ENCODE measurements at regions not wholly inside any gene's neighbourhood (a gene's known extent, or its start where the extent isn't known, plus 50 kb on each side); places are given as distances from the start of the nearest gene placed in this dataset.

DNA sequence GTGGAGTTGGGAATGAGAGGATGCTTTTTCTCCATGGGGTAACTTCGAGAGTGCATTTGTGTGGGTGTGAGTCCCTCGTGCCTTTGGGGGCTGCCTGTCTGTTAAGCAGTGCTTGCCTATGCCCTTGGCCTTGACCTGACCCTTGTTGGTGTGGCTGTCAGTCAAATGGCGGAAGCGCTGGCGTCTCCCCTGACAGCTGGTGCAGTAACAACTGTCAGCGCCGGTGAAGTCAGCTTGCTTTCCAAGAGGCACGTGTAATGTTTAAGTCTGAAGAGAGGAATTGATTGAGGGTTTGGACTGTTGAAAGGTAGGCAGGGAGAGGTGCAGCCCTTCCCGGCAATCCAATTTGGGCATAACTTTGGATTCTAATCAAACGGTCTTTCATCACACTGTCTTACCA is 211.3 kb downstream of the AACS start:
- DNase-seq (no peak), ATAC-seq (ENCODE audit: low read depth) (no peak)
- intact Hi-C loops (cut with micrococcal nuclease): no loop called here
- Mint-ChIP-seq H3K4me1 (no peaks in the 10 kb centered on the region), H3K27ac (no peak overlapping the region), H3K27me3 (peaks cover 8% of the 10 kb centered on the region), H3K9me3 (no peaks in the 10 kb centered on the region), H3K4me3 (no peak overlapping the region), H3K36me3 (ENCODE audit: low read depth) (no peaks in the 10 kb centered on the region)
- TF ChIP-seq, protein P1, sequence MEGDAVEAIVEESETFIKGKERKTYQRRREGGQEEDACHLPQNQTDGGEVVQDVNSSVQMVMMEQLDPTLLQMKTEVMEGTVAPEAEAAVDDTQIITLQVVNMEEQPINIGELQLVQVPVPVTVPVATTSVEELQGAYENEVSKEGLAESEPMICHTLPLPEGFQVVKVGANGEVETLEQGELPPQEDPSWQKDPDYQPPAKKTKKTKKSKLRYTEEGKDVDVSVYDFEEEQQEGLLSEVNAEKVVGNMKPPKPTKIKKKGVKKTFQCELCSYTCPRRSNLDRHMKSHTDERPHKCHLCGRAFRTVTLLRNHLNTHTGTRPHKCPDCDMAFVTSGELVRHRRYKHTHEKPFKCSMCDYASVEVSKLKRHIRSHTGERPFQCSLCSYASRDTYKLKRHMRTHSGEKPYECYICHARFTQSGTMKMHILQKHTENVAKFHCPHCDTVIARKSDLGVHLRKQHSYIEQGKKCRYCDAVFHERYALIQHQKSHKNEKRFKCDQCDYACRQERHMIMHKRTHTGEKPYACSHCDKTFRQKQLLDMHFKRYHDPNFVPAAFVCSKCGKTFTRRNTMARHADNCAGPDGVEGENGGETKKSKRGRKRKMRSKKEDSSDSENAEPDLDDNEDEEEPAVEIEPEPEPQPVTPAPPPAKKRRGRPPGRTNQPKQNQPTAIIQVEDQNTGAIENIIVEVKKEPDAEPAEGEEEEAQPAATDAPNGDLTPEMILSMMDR (IDR thresholded peaks at IDR 0.05): no peak
- POLR2A ChIA-PET: no interaction called here
- CTCF ChIA-PET: no interaction called here

DNA sequence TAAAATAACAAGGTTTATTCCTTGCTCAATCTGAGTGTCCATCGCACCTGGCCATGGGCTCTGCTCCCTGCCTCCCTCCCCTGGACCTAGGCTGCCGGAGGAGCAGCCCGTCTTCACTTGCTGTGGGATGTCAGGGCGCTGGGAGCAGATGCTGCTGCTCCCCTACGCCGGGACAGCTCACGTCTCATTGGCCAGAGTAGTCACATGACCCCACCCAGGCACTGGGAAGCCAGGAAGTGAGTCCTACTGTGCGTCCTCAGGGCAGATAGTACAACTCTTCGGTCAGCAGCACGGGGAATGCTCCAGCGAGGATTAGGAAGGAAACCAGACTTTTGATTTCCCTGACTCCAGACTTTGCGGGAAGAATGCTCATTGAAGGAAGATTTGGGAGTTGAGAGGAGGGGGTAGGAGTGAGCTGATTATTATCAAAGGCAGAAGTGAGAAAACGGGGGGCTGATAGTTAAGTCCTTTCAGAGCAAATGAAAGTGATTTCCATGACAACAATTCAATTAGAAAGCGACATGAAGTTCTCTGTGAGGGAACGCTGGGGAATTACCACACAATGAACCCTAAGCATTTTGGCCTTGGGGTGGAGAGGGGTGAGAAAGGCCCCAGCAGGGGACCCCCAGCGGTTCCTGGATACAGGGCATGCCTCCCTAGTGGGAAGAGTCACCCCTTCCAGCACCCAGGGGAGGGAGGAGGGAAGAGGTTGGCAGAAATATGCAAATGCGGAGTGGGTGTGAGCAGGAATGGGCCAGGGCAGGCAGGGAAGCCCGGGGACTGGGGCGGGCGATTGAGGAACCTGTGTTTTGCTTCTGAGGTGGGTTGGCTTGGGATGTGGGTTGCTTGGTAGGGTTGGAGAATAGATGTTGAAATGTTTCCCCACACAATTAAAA is 215.5 kb downstream of the AACS start:
- ATAC-seq (ENCODE audit: low read depth) (no peak), DNase-seq (no peak)
- no peak overlapping the region for H3K27ac Mint-ChIP-seq
- POLR2A ChIA-PET: no interaction called here
- TF ChIP-seq, protein P1 (IDR thresholded peaks at IDR 0.05): no peak
- no peak overlapping the region for H3K4me3 Mint-ChIP-seq
- H3K9me3 Mint-ChIP-seq: peaks cover 3% of the 10 kb centered on the region
- intact Hi-C loops (cut with micrococcal nuclease): no loop called here
- H3K36me3 Mint-ChIP-seq (ENCODE audit: low read depth): no peaks in the 10 kb centered on the region
- CTCF ChIA-PET: no interaction called here
- H3K27me3 Mint-ChIP-seq: peaks cover 7% of the 10 kb centered on the region
- H3K4me1 Mint-ChIP-seq: no peaks in the 10 kb centered on the region

DNA sequence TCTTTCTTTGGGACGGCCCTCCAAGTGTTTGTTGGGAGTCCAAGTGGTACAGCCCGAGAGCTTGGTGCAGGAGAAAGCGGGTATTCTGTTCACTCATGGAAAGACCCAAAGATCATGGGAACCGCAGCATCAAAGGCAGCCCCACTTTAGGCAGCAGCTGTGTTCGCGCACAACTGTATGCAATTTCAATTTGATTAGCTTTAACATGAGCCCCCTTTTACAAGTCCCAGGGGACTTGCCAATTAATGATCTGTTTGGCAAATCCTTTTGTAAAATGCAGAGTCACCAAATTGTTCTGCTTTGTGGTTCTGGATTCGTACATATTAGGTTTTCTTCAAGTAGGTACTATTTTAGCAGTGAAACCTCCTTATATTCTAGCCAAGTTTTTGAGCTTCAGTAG is 217.7 kb downstream of the AACS start:
- no peaks in the 10 kb centered on the region for H3K36me3 Mint-ChIP-seq (ENCODE audit: low read depth)
- ChIA-PET POLR2A (no interaction called here), CTCF (no interaction called here)

DNA sequence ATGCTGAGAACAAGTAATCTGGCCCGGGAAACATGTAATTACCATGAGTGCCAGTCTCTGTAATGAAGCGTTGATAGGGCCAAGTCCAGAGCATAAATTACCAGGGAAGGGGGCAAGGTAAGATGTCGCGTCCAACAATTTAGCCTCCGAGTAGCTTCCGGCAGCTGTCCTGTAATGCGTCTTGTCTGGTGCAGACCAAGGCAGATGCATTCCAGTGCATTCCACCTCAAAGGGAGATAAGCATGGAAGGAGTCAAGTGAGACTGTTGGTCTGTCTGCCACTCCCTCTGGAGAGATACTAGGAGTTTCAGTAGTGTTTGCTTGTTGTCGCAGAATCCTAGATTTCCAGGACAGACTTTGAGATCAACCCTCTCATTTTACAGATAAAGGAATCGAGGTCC is 218.3 kb downstream of the AACS start:
- no peak for DNase-seq
- ChIA-PET POLR2A (no interaction called here), CTCF (no interaction called here)
- H3K36me3 Mint-ChIP-seq (ENCODE audit: low read depth): no peaks in the 10 kb centered on the region
- intact Hi-C loops (cut with micrococcal nuclease): no loop called here
- peaks cover 3% of the 10 kb centered on the region for H3K9me3 Mint-ChIP-seq
- no peak overlapping the region for H3K4me3 Mint-ChIP-seq
- no peaks in the 10 kb centered on the region for H3K4me1 Mint-ChIP-seq
- H3K27me3 Mint-ChIP-seq: peaks cover 5% of the 10 kb centered on the region
- H3K27ac Mint-ChIP-seq: no peak overlapping the region
- ATAC-seq (ENCODE audit: low read depth): no peak
- TF ChIP-seq, protein P1 (IDR thresholded peaks at IDR 0.05): no peak

More for the DNA sequence above, 217.7 kb downstream of the AACS start:
- Mint-ChIP-seq H3K27me3 (peaks cover 7% of the 10 kb centered on the region), H3K27ac (no peak overlapping the region), H3K9me3 (peaks cover 3% of the 10 kb centered on the region), H3K4me3 (no peak overlapping the region), H3K4me1 (no peaks in the 10 kb centered on the region)
- no peak for DNase-seq
- TF ChIP-seq, protein P1 (IDR thresholded peaks at IDR 0.05): no peak
- no peak for ATAC-seq (ENCODE audit: low read depth)
- intact Hi-C loops (cut with micrococcal nuclease): no loop called here

DNA sequence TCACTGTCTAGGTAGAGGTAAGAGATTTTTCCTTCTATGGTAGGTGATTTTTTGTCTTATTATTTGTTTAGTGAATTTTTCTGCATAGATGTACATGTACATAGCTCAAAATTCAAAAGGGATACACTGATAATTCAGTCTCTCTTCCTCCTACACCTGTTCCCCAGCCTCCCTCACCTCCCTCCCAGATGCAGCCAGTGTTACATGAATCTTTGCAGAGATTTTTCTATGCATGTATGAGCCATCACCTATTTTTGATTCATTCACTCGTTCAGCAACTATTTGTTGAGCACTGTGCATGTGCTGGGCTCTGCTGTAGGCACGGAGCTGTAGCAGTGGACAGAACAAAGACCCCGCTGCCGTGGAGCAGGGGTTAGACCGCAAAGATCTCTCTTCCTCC is 218.9 kb downstream of the AACS start:
- ATAC-seq (ENCODE audit: low read depth): no peak
- Mint-ChIP-seq H3K4me1 (no peaks in the 10 kb centered on the region), H3K36me3 (ENCODE audit: low read depth) (no peaks in the 10 kb centered on the region), H3K4me3 (no peak overlapping the region), H3K27ac (no peak overlapping the region), H3K27me3 (peaks cover 5% of the 10 kb centered on the region), H3K9me3 (peaks cover 3% of the 10 kb centered on the region)
- ChIA-PET POLR2A (no interaction called here), CTCF (no interaction called here)
- intact Hi-C loops (cut with micrococcal nuclease): no loop called here
- TF ChIP-seq, protein P1 (IDR thresholded peaks at IDR 0.05): no peak
- no peak for DNase-seq

Measured in activated B cell treated with CpG ODN at 0.5 μM for 24 hours (primary cell).